HepG2 (cell line): ENCODE measurements at regions not wholly inside any gene's neighbourhood (a gene's known extent, or its start where the extent isn't known, plus 50 kb on each side); places are given as distances from the start of the nearest gene placed in this dataset.

Experiments
- ATAC-seq: fragments of 200-7000 bp; cut with Tn5 transposase; 3 replicates; pipeline ENCODE4 v1.9.1; 2020; ENCODE audit warnings: mild to moderate bottlenecking, moderate library complexity
- BruUV-seq: library from RNA; stranded (reverse); fragments of 400-500 nt; replicated peaks from 2 replicates; lab custom pipeline; 2021; lab: Mats Ljungman, UMichigan
- CTCF ChIA-PET: fragments of 300-600 bp; formaldehyde crosslinking; extraction: SDS; loops from one replicate; lab custom pipeline; 2021; ENCODE audit warnings: low total read pairs, inconsistent platforms, low intra/inter-chr PET ratio; lab: Yijun Ruan, JAX
- POLR2A ChIA-PET: fragments of 350-600 bp; sonication (Branson Sonifier 250); formaldehyde crosslinking; loops from one replicate; lab custom pipeline; 2020; ENCODE audit warnings: antibody characterized with exemption, inconsistent platforms; lab: Yijun Ruan, JAX
- DNase-seq: peaks from one replicate; pipeline ENCODE4 v3.0.0-alpha.2; 2015; ENCODE audit warnings: low spot score
- FAIRE-seq: peaks from 3 replicates; lab custom pipeline; 2011; peaks lifted over from hg19 to GRCh38; lab: Jason Lieb, UNC
- H2AFZ ChIP-seq: one replicate; pipeline ENCODE4 v1.6.1; 2011; ENCODE audit warnings: low read length, inconsistent platforms
- H3K27ac ChIP-seq: fragments of 300-600 bp; 3 replicates; pipeline ENCODE4 v1.8.0; 2011; ENCODE audit warnings: mixed run types, mild to moderate bottlenecking, mixed read lengths, low read length, inconsistent platforms; ENCODE audit not compliant: insufficient read depth; ENCODE audit errors: extremely low read length
- H3K27me3 ChIP-seq, 2 experiments: fragments of 200-600 bp in 1 of 2; 2 replicates in 1 of 2; 3 replicates in 1 of 2; pipeline versions ENCODE4 v1.6.0 to v1.8.0; 2011; ENCODE audit warnings: low read length in 2 of 2, mild to moderate bottlenecking in 2 of 2, moderate library complexity in 2 of 2, inconsistent platforms in 1 of 2; ENCODE audit not compliant: insufficient read depth in 2 of 2, control insufficient read depth in 1 of 2
- H3K36me3 ChIP-seq, 2 experiments: fragments of 200-600 bp in 1 of 2; replicated peaks in 1 of 2; 2 replicates in 1 of 2; 3 replicates in 1 of 2; pipeline versions ENCODE4 v1.5.1 to v1.8.0; 2011; ENCODE audit warnings: low read length in 2 of 2, inconsistent platforms in 1 of 2; ENCODE audit not compliant: insufficient read depth in 2 of 2, control insufficient read depth in 1 of 2
- H3K4me1 ChIP-seq: 2 replicates; pipeline ENCODE4 v1.5.1; 2012; ENCODE audit warnings: low read length, inconsistent platforms; ENCODE audit not compliant: insufficient read depth
- H3K4me2 ChIP-seq: 2 replicates; pipeline ENCODE4 v1.6.0; 2011; ENCODE audit warnings: low read depth, low read length, inconsistent platforms
- H3K4me3 ChIP-seq, 3 experiments: fragments of 200-600 bp in 1 of 3; sonication (generic), shearing (Covaris generic) in 1 of 3; replicated peaks in 1 of 3; 2 replicates each; pipeline ENCODE4 v1.5.1; 2011 to 2016; ENCODE audit warnings: low read length in 3 of 3, inconsistent platforms in 2 of 3, low read depth in 2 of 3, mild to moderate bottlenecking in 2 of 3, control low read depth in 1 of 3, mixed read lengths in 1 of 3; ENCODE audit not compliant: insufficient read depth in 1 of 3
- H3K79me2 ChIP-seq: one replicate; pipeline ENCODE4 v1.6.1; 2011; ENCODE audit warnings: low read length, inconsistent platforms; ENCODE audit not compliant: insufficient read depth
- H3K9ac ChIP-seq: 2 replicates; pipeline ENCODE4 v1.6.0; 2011; ENCODE audit warnings: mild to moderate bottlenecking, low read depth, low read length, inconsistent platforms; ENCODE audit not compliant: insufficient read depth
- H3K9me3 ChIP-seq: 2 replicates; pipeline ENCODE4 v1.5.1; 2012; ENCODE audit warnings: mild to moderate bottlenecking, low read length
- H4K20me1 ChIP-seq: 2 replicates; pipeline ENCODE4 v1.6.0; 2011; ENCODE audit warnings: inconsistent platforms, mild to moderate bottlenecking, low read length, moderate library complexity; ENCODE audit not compliant: insufficient read depth
- CC2D1A ChIP-seq: sonication (generic); formaldehyde crosslinking; IDR thresholded peaks from 2 replicates; pipeline ENCODE4 v1.8.1; 2023; ENCODE audit warnings: mild to moderate bottlenecking, missing genetic modification reagents
- EZH2 ChIP-seq: conservative IDR thresholded peaks from 2 replicates; pipeline ENCODE4 v1.6.1; 2012; ENCODE audit warnings: mild to moderate bottlenecking, low read depth, low read length, moderate library complexity
- FOXC1 ChIP-seq: sonication (generic); formaldehyde crosslinking; IDR thresholded peaks from 2 replicates; pipeline ENCODE4 v1.8.0; 2022; ENCODE audit warnings: mild to moderate bottlenecking, missing genetic modification reagents, borderline replicate concordance
- GLI4 ChIP-seq: sonication (generic); formaldehyde crosslinking; IDR thresholded peaks from 2 replicates; pipeline ENCODE4 v1.5.1; 2020; ENCODE audit warnings: missing genetic modification reagents, mild to moderate bottlenecking, moderate library complexity, borderline replicate concordance
- PHF5A ChIP-seq: IDR thresholded peaks from one replicate; pipeline ENCODE4 v1.6.1; 2018; ENCODE audit warnings: low read depth, missing genetic modification reagents; ENCODE audit not compliant: unreplicated experiment
- RARA ChIP-seq: IDR thresholded peaks from 2 replicates; pipeline ENCODE4 v1.6.1; 2016; ENCODE audit warnings: missing genetic modification reagents, missing compliant biosample characterization
- TAF1 ChIP-seq: sonication (generic); formaldehyde crosslinking; IDR thresholded peaks from 2 replicates; pipeline ENCODE4 v1.4.0; 2020; ENCODE audit warnings: missing genetic modification reagents
- WGBS: methylation state at CpG from one replicate; pipeline ENCODE4 v1.1.6; 2017; ENCODE audit warnings: low lambda C conversion rate; 5-methylcytosine and 5-hydroxymethylcytosine counted together
- in situ Hi-C: cut with HindIII; loops from 2 replicates; pipeline ENCODE4 v1.10.0; 2017; ENCODE audit warnings: low pct_unique_long_range_greater_than_20kb; ENCODE audit not compliant: extremely low pct_ligation_motif_present
- intact Hi-C: fragments of 100-400 bp; cut with micrococcal nuclease; formaldehyde crosslinking; loops from one replicate; pipeline ENCODE4 v1.10.0; 2022; ENCODE audit not compliant: unreplicated experiment
- TF ChIP-seq, protein P1 (sequence below): sonication (generic); formaldehyde crosslinking; IDR thresholded peaks from 2 replicates; pipeline ENCODE4 v1.4.0; 2020; ENCODE audit warnings: missing genetic modification reagents; ENCODE audit errors: not compliant biosample characterization
- TF ChIP-seq, protein P2 (sequence below): sonication (generic); formaldehyde crosslinking; IDR thresholded peaks from 2 replicates; pipeline ENCODE4 v1.5.0; 2020; ENCODE audit warnings: missing genetic modification reagents
- TF ChIP-seq, protein P3 (sequence below): sonication (generic); formaldehyde crosslinking; IDR thresholded peaks from 2 replicates; pipeline ENCODE4 v1.5.0; 2020; ENCODE audit warnings: mild to moderate bottlenecking, missing genetic modification reagents

GRCh38 chr3:117853923-117854668, 1144.5 kb downstream of the TUSC7 start:
- in situ Hi-C loops: no loop called here
- no peak overlapping the region for H3K4me2 ChIP-seq
- H3K4me3 ChIP-seq: no peak overlapping the region
- ATAC-seq (no peak), DNase-seq (no peak)
- H3K27me3 ChIP-seq: no peaks in the 10 kb centered on the region
- no peaks in the 10 kb centered on the region for H3K9me3 ChIP-seq
- no peaks in the 10 kb centered on the region for H3K79me2 ChIP-seq
- no peaks in the 10 kb centered on the region for H4K20me1 ChIP-seq
- POLR2A ChIA-PET: no interaction called here
- WGBS: 13% methylated on average over 5 of the region's 5 CpGs
- H3K36me3 ChIP-seq: no peaks in the 10 kb centered on the region
- TF ChIP-seq, protein P1, sequence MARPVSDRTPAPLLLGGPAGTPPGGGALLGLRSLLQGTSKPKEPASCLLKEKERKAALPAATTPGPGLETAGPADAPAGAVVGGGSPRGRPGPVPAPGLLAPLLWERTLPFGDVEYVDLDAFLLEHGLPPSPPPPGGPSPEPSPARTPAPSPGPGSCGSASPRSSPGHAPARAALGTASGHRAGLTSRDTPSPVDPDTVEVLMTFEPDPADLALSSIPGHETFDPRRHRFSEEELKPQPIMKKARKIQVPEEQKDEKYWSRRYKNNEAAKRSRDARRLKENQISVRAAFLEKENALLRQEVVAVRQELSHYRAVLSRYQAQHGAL (CRISPR knock-in tag): no peak
- TF ChIP-seq CC2D1A: no peak
- TF ChIP-seq, protein P2, sequence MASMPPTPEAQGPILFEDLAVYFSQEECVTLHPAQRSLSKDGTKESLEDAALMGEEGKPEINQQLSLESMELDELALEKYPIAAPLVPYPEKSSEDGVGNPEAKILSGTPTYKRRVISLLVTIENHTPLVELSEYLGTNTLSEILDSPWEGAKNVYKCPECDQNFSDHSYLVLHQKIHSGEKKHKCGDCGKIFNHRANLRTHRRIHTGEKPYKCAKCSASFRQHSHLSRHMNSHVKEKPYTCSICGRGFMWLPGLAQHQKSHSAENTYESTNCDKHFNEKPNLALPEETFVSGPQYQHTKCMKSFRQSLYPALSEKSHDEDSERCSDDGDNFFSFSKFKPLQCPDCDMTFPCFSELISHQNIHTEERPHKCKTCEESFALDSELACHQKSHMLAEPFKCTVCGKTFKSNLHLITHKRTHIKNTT: no peak
- TF ChIP-seq, all 625 proteins: peak for 0
- BruUV-seq: no TSS peak
- CTCF ChIA-PET: no interaction called here
- no peak overlapping the region for H2AFZ ChIP-seq
- no peak for FAIRE-seq
- intact Hi-C loops: no loop called here
- no peak overlapping the region for H3K27ac ChIP-seq
- H3K9ac ChIP-seq: no peak overlapping the region
- H3K4me1 ChIP-seq: no peaks in the 10 kb centered on the region

- ChIA-PET POLR2A (no interaction called here), CTCF (no interaction called here)
- H3K79me2 ChIP-seq: no peaks in the 10 kb centered on the region
- no peak overlapping the region for H3K4me3 ChIP-seq
- no peaks in the 10 kb centered on the region for H4K20me1 ChIP-seq
- FAIRE-seq (no peak), ATAC-seq (no peak), DNase-seq (no peak)
- no peak overlapping the region for H3K27ac ChIP-seq
- H3K27me3 ChIP-seq: no peaks in the 10 kb centered on the region
- in situ Hi-C loops: no loop called here
- no peak overlapping the region for H3K4me2 ChIP-seq
- H3K4me1 ChIP-seq: no peaks in the 10 kb centered on the region
- no TSS peak for BruUV-seq
- H3K9ac ChIP-seq: no peak overlapping the region
- TF ChIP-seq, protein P3, sequence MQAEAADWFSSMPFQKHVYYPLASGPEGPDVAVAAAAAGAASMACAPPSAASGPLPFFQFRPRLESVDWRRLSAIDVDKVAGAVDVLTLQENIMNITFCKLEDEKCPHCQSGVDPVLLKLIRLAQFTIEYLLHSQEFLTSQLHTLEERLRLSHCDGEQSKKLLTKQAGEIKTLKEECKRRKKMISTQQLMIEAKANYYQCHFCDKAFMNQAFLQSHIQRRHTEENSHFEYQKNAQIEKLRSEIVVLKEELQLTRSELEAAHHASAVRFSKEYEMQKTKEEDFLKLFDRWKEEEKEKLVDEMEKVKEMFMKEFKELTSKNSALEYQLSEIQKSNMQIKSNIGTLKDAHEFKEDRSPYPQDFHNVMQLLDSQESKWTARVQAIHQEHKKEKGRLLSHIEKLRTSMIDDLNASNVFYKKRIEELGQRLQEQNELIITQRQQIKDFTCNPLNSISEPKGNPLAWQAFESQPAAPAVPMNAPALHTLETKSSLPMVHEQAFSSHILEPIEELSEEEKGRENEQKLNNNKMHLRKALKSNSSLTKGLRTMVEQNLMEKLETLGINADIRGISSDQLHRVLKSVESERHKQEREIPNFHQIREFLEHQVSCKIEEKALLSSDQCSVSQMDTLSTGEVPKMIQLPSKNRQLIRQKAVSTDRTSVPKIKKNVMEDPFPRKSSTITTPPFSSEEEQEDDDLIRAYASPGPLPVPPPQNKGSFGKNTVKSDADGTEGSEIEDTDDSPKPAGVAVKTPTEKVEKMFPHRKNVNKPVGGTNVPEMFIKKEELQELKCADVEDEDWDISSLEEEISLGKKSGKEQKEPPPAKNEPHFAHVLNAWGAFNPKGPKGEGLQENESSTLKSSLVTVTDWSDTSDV (CRISPR knock-in tag): no peak
- TF ChIP-seq GLI4: no peak
- TF ChIP-seq RARA (CRISPR knock-in tag): no peak
- no peak for TF ChIP-seq EZH2
- no peak for TF ChIP-seq FOXC1 (CRISPR knock-in tag)
- no peak for TF ChIP-seq PHF5A
- no peak for TF ChIP-seq TAF1 (CRISPR knock-in tag)
- TF ChIP-seq, all 625 proteins: peak for 0
- H3K36me3 ChIP-seq: no peaks in the 10 kb centered on the region
- H2AFZ ChIP-seq: no peak overlapping the region
- H3K9me3 ChIP-seq: no peaks in the 10 kb centered on the region
- WGBS: 0% methylated on average over 1 of the region's 1 CpG
- intact Hi-C loops: no loop called here
Measured at GRCh38 chr3:117856354-117856753, 1146.8 kb downstream of the TUSC7 start.
